ENCODE measurements at regions not wholly inside any gene's neighbourhood (a gene's known extent, or its start where the extent isn't known, plus 50 kb on each side); places are given as distances from the start of the nearest gene placed in this dataset.

DNA sequence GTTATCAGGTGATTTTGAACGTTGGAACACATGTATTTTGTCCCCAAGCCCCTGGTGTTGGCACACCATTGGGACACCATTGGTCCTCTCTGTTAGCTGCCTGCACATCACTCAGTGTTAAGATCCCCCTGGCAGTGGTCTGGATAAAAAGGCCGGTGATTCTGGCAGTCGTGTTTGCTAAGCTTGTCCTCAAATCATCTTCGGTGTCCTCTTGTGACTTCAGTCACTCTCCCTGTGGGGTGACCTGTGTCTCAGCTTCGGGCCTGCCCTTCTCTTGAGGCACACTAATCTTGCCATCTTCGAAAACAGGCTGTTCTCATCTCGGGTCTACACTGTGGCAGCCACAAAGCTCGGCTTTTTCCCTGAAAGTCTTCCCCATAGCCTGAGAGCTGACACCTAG, 127.1 kb downstream of the ZIC5 start:
- TF ChIP-seq, protein P1, sequence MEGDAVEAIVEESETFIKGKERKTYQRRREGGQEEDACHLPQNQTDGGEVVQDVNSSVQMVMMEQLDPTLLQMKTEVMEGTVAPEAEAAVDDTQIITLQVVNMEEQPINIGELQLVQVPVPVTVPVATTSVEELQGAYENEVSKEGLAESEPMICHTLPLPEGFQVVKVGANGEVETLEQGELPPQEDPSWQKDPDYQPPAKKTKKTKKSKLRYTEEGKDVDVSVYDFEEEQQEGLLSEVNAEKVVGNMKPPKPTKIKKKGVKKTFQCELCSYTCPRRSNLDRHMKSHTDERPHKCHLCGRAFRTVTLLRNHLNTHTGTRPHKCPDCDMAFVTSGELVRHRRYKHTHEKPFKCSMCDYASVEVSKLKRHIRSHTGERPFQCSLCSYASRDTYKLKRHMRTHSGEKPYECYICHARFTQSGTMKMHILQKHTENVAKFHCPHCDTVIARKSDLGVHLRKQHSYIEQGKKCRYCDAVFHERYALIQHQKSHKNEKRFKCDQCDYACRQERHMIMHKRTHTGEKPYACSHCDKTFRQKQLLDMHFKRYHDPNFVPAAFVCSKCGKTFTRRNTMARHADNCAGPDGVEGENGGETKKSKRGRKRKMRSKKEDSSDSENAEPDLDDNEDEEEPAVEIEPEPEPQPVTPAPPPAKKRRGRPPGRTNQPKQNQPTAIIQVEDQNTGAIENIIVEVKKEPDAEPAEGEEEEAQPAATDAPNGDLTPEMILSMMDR (IDR thresholded peaks at IDR 0.05) = no peak
- no peak for TF ChIP-seq POLR2A (IDR thresholded peaks at IDR 0.05)

Data from Peyer's patch (tissue), 4 donors.